DMS 273 (cell line): ENCODE measurements at regions not wholly inside any gene's neighbourhood (a gene's known extent, or its start where the extent isn't known, plus 50 kb on each side); places are given as distances from the start of the nearest gene placed in this dataset.
"Not testable (repeated sequence)": the region's sequence is repeated elsewhere in the genome, so short reads cannot be mapped to it uniquely, and the experiment has no call there.

Experiments used
- DNase-seq: peaks from one replicate; lab custom pipeline; 2025; ENCODE audit not compliant: unreplicated experiment; lab: John Stamatoyannopoulos, UW

DNA sequence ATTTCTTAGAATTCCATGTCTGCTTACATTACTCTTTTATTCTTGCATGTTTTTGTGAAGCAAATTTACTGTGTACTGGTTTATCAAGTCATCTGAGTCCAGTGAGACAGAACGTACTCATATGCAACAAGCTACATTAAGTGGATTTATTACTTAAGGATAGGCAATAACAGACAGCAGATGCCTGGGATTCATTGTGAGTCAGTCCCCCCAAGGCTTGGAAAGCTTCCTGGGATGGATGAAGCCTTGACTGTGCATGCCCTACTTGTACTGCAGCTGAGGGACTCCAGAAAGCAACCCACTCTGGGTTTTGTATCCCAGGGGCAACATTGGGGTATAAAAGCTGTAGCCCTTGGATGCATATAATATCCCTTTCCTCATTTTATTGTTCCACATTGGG lies 113.4 kb upstream of the RAB18 start:
- DNase-seq = no peak

- DNase-seq = no peak
Observed at GRCh38 chr10:27388761-27389399, 115.2 kb upstream of the RAB18 start.

DNA sequence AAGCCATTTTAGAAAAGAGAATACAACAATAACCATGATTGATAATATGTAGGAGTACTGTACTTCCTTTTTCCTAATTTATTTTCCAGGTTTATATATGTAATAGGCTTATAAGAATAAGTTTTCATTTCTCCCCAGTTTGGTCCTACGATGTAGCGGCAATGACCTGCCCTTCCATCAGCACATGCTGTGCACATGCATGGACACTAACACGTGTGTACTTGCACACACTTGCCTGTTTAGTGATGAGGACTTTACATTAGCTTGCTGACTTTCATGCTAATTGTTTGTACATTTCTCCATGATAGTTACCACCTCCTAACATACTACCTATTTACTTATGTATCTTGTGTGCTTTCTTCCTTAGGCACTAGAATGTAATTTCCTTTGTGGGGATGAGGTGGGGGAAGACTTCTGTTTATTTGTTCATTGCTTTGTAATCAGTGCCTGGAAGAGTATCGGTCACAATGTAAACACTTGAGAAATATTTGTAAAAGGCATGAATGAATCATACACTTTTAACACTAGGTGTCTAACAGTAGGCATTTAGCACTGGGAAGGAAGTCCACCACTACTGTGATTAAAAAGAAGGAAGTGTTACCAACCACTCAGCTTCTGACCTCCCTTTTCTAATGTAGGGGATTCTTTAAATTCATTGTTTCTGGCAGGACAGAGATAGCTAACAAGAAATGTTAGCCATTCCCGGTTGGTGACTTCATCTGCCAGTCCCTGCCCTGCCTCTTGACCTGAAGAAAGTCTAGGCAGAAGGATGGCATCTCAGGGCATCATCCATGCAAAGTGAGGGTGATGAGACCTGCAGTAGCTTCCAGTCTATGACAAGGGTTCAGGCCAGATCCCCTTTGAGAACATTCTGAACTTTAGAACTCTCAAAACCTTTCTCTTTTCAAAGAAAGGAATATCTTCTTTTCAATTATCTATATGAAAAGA lies 120.2 kb upstream of the RAB18 start:
- DNase-seq = no peak

GRCh38 chr10:27382176-27382575 lies 121.9 kb upstream of the RAB18 start:
- no peak for DNase-seq

- DNase-seq = no peak
Observed at GRCh38 chr10:27380929-27381358, 123.2 kb upstream of the RAB18 start.

DNA sequence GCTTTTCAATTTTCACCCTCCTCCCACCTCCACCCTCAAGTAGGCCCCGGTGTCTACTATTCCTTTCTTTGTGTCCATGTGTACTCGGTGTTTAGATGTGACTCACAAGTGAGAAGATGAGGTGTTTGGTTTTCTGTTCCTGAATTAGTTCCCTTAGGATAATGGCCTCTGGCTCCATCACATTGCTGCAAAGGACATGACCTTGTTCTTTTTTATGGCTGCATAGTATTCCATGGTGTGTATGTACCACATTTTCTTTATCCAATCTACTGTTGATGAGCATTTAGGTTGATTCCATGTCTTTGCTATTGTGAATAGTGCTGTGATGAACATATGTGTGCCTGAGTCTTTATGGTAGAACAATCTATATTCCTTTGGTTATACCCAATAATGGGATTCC lies 125.1 kb upstream of the RAB18 start:
- DNase-seq = not testable (repeated sequence)

DNA sequence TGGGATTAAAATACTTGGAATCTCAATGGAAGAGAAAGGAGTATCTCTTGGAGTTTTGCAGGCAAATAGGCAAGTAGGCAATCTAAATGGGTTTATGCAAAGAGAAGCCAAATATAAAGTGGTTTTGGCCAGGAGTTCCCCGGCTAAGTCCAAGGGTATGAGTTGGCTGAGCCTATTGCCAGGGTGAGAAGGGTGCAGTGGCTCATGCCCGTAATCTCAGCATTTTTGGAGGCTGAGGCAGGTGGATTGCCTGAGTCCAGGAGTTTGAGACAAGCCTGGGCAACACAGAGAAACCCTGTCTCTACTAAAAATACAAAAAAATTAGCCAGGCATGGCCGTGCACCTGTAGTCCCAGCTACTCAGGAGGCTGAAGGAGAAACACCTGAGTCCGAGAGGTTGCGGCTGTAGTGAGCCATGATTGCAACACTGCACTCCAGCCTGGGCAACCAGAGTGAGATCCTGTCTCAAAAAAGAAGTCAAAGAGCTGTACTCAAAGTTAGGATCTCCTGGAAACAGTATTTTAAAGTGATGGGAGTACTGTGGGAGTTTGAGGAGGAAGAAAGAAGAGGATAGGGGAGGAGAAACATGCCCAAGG lies 130.4 kb upstream of the RAB18 start:
- no peak for DNase-seq

DNA sequence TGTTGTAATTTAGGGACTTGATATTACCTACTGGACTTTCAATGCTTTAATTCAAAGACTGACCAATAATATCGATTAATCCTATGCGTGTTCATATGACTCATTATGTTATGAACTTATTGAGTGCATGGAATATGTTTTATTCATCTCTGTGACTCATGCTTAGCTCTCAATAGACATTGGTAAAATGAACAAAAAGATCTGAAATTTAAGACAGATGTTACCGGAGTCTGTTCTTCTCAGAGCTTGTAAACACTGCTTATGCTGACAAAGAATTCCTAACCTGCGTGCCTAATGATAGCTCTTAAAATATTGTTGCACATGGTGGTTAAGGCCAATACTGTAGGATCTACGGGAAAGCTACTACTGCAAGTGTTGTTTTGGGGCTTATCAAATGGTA lies 131.5 kb upstream of the ACBD5 start:
- no peak for DNase-seq

- DNase-seq = not testable (repeated sequence)
Observed at GRCh38 chr10:27371375-27371774, 130.8 kb upstream of the ACBD5 start.

DNA sequence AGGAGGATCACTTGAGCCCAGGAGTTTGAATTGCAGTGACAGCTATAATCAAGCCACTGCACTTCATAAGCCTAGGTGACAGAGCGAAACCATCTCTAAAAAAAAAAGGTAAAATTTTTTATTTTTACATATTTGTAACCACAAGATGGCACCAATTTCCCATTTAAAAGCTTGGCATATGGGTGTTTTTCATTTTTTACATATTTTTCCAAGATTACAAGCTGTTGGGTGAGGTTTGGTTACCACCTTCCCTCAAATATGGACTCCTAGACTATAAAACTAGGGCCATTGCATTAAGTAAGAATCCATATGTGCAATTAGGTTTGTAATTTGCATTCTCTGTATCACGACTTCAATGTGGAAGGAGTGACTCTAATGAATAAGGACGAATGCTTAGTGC lies 129.3 kb upstream of the ACBD5 start:
- peak; percentile 25 for DNase-seq

DNA sequence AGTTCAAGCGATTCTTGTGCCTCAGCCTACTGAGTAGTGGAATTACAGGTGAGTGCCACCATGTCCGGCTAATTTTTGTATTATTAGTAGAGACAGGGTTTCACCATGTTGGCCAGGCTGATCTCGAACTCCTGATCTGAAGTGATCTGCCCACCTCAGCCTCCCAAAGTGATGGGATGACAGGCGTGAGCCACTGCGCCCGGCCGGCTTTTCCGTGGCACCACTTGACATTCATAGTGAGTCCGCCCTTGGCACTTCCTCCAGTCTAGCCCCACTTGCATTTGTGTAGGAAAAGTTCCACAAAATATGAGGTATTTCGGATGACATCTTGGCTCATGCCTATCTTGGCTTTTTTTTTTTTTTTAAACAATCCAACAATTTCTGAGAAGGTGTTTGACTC lies 128.1 kb upstream of the ACBD5 start:
- no peak for DNase-seq

- DNase-seq = no peak
Observed at GRCh38 chr10:27366769-27367168, 126.2 kb upstream of the ACBD5 start.

DNA sequence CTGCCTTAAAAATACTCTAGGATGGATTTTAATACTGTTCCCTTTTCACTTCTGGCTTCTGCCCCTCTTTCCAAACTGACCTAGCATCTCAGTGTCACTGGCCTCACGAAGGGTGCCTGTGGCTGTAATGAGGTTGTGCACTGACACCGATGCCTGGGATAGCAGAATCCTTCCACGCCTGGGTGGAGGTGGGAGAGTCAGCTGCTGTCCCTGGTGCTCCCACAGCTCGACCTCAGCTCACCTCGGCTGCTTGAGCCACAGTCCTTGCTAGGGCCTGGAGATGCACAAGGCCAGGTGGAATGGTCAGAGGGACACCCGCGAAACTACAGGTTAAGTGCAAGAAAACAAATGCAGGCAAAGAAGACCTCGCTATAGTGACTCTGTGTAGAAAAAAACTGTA lies 123.4 kb upstream of the ACBD5 start:
- no peak for DNase-seq

GRCh38 chr10:27360581-27361172 lies 120.1 kb upstream of the ACBD5 start:
- DNase-seq = peak; percentile 89

GRCh38 chr10:27359792-27360355 lies 119.3 kb upstream of the ACBD5 start:
- DNase-seq = peak; percentile 85

- no peak for DNase-seq
Observed at GRCh38 chr10:27356738-27357137, 116.1 kb upstream of the ACBD5 start.

DNA sequence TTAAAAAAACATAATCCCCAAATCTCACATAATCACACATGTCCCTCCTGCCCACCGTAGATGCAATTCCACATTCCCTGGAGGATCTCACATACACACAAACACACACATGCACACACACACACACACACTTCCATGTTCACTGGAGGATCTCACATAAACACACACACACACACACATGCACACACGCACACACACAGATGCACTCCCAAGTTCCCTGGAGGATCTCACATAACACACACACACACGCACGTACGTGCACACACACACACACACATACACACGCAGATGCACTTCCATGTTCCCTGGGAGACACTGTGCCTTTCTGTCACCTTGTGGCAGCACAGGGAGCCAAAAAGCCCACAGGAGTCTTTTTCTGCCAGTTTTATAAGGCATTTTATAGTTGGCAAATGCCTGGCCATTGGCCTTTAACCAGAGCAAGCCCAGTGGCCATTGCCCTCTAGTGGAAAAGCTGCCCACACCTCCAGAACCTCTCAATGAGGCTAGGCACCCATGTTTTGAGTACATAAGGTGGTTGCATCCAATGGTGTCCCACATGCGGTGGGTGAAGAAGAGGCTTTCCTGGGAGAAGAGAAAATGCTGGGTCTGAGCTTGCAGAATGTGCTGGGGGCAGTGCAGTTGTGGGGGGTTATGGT lies 115.4 kb upstream of the ACBD5 start:
- DNase-seq = peak; percentile 8

DNA sequence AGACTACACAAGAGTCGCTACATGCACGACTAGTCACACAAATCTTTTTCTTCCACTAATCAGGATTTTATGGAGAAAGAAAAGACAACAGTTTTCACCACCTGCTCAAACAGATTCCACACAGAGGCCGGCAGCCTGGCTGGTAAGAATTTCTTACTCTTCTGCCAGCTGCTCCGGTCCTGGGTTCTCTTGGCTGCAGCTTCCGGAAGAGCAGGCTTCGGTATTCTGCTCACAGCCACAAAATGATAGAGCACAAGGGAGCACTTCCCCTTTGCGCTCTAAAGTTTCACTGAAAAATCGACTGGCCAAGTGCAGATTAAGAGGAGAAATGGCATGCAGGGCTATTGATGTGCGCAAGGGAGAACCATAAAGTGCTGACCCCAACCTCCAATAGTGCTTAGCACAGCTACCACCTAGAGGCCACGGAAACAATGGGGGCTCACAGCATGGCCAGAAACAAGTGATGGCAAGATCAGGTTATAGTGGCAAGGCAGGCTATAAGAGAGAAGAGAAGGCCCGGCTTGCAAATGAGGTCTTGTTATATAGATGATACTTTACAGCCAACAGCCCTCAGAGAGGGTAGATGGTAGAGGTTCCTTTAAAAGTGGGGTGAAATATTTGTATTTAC lies 114.2 kb upstream of the ACBD5 start:
- DNase-seq = peak; percentile 76

- DNase-seq = not testable (repeated sequence)
Observed at GRCh38 chr10:27354100-27354499, 113.5 kb upstream of the ACBD5 start.

DNA sequence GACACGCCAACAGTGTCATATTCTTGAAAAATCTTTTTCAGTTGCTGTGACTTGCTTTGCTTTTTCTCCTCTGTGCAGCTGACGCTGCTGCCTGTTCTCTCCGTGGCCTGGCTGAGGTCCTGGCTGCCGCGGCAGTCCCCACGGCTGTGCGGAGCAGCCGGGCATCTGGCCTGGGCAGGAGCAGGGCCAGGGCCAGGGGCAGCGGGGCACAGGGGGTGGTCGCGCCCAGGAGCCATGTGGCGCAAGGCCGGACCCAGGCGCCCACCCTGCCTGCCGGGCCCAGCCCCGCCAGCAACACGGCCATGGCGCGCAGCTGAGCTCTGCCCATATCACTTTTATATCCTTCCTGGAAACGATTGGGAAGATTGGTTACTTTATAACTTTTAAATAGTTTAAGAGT lies 109.4 kb upstream of the ACBD5 start:
- DNase-seq = no peak
